GM18909 (cell line): ENCODE measurements at regions not wholly inside any gene's neighbourhood (a gene's known extent, or its start where the extent isn't known, plus 50 kb on each side); places are given as distances from the start of the nearest gene placed in this dataset.

Source experiments
- ATAC-seq: cut with Tn5 transposase; IDR thresholded peaks from one replicate; pipeline ENCODE4 v1.9.1; 2021; ENCODE audit warnings: mild to moderate bottlenecking; ENCODE audit not compliant: unreplicated experiment, poor library complexity

DNA sequence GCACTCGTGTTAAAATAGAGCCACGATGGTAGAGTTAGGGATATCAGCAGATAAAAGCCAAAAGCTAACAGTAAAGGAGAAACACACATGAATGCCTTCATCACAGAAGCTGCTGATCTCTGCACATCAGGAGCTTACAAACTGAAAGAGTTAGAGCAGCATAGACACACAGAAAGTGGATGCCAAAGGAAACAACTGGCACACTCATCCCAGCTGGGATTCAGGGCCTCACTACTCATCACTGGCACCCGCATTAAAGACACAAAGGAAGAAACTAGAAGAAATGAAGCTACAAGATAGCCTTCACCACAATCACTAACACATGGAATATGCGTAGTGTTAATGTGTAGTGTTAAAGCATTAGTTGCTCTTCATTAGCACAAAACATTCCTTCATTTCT lies 156.4 kb upstream of the TBL1X start:
- no peak for ATAC-seq

- no peak for ATAC-seq
These were observed 154.2 kb upstream of the TBL1X start for GRCh38 chrX:9310616-9311015.

DNA sequence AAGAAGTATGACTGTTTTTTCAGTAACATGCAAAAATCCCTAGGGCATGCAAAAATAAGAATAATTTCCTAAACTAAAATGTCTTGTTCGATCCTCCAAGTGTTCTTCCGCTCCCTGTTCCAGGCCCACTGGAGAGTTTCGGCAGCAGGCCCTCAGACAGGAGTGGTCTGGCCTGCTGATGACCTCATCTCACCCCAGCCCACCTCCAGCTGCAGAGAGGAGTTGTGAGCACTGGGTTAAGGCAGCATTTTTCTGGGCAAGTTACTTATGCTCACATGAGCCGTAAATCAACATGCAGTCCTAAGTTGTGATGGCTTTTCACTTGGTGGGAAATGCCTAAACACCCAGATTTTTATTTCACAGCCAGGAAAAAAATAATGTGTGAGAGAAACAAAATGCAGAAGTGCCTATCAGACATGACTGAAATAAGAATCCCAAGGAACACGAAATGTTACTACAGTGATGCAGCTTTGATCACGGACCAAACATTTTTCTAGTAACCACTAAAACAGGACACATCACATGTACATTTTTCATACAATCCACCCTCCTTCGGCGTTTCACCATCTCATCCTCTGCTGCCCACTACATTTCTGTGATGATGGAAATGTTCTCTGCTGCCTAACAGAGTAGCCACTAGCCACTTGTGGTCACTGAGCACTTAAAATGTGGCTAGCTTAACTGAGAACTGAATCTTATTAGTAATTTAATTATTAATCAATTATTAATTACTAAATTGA lies 153.3 kb upstream of the TBL1X start:
- no peak for ATAC-seq

DNA sequence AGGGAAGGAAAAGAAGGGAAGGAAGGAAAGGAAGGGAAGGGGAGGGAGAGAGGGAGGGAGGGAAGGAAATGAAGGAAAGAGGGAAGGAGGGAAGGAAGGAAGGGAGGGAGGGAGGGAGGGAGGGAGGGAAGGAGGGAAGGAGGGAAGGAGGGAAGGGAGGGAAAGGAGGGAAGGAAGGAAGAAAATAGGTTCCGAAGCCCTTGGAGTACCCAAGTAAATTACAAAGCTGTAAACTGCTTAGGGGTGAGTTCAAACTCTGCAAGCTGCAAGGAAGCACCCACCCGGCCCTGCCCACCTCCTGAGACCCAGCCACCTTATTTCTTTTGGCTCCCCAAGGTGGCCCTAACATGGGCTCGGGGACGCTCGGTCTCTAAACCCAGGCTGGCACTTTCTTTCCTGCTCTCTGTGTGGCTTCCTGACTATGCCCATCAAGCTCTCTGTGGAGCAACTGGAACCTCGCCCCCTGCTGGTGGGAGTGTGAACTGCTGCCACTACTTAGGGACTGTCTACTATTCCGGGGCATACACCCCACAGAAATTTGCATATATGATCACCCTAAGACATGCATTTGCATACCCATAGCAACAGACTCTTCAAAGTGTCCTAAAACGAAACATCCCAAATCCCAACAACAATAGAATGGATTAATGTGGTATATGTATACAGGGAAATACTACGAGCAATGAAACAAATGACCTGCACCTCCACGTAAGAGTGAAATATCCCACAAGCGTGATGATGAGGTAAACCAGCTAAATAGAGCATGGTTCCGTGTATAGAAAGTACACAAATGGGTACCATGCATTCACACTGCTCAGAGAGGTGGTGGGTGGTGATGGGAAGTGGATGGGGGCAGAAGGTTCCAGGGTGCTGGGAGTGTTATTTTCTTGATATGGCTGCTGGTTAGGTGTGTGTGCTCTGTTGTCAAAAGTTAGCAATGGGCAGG lies 151.7 kb upstream of the TBL1X start:
- ATAC-seq = no peak

DNA sequence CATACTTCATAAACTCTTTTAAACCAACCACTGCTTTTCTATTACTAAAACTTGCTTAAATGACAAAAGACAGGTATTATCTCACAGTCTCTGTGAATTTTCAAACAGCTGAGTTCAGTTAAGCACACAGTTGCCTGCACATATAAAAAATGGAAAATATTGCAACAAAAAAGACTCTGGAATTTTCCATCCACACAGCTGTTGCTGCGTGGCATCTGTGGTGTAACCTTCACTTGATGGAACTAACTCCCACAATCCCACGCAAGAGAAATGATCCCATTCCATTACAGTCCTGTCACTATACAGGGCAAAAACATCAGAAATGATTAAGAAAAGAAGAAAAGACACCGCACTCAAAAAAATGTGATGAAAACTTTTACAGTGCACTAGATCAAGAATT lies 149.8 kb upstream of the TBL1X start:
- no peak for ATAC-seq

GRCh38 chrX:9316096-9316495 lies 148.8 kb upstream of the TBL1X start:
- no peak for ATAC-seq

DNA sequence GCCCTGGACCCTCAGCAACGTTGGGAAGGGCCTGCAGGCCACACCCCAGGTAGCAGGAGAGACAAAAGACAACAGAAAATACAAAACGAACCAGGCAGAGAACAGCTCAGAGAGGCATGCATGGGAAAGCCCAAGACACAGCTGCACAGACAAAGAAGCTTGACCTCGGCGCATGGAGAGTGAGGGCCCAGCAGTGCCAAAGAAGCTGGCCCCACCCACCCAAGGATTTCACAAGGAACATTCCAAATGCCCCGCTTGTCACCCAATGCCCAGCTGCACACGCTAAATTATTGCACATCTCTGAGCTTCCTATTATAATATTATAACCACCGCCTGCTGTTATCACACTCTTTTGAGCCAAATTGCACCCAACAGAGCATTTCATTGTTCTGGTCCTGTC lies 147.7 kb upstream of the TBL1X start:
- no peak for ATAC-seq

GRCh38 chrX:9318213-9318612 lies 146.6 kb upstream of the TBL1X start:
- no peak for ATAC-seq

DNA sequence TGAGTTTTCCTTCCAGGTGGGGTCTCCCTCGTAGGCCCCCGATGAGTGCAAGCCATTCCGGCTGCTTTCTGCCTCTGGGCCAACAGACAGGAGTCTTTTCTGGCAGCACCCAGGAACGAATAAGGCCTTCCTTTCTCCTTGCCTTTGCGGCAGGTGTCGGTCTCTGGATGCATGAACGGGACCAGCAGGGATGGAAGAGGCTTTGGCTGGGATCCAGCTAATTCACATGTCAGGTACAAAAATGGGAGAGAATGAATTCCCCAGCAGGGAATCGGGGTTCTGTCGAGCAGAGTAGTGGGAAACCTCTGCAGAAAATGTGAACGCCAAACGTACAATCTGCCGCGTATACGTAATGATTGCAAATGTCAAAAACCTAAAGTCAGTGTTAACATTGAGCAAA lies 146.1 kb upstream of the TBL1X start:
- no peak for ATAC-seq

GRCh38 chrX:9320940-9321339 lies 143.9 kb upstream of the TBL1X start:
- ATAC-seq = no peak

DNA sequence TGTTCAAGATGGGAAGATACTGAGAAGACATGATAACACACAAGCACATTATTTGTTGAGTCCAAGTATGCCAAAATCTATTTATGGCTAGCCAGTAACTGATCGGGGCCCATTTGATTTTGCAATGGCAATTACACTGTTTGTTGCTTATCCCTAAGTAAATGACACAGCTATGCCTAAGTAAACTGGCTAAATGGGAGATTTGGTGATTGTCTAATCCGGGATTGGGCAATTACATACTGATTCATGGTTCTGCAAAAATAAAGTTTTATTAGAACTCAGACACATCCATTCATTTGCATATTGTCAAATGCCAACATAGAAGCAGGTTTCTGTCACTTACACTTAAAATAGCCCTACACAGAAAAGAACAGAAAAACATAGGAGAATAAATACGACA lies 140.2 kb upstream of the TBL1X start:
- no peak for ATAC-seq

DNA sequence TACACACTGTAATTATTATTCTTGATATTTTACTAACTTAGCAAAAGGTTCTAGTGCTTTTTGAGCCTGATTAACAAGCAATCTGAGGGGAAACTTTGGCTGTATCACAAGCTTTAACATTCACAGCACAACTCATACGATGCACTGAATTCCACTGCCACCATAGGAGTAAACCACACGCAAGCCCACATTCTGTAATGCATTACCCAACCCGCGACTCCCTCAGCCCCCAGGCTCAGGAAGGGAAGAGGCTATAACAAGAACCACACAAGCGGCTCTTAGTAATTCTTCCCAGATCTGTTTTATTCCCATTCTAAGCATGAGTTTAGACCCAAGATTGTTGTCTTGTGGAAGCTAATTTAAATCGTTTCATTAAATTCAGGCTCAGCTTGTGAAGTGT lies 138.5 kb upstream of the TBL1X start:
- ATAC-seq = no peak

GRCh38 chrX:9327086-9327746 lies 137.6 kb upstream of the TBL1X start:
- no peak for ATAC-seq

- no peak for ATAC-seq
These were observed 137.1 kb upstream of the TBL1X start for GRCh38 chrX:9327747-9328145.

- no peak for ATAC-seq
These were observed 135.8 kb upstream of the TBL1X start for GRCh38 chrX:9329056-9329455.

GRCh38 chrX:9330249-9330982 lies 134.4 kb upstream of the TBL1X start:
- ATAC-seq = no peak

- ATAC-seq = no peak
These were observed 130.8 kb upstream of the TBL1X start for GRCh38 chrX:9333873-9334560.

- no peak for ATAC-seq
These were observed 129.6 kb upstream of the TBL1X start for GRCh38 chrX:9335251-9335650.

DNA sequence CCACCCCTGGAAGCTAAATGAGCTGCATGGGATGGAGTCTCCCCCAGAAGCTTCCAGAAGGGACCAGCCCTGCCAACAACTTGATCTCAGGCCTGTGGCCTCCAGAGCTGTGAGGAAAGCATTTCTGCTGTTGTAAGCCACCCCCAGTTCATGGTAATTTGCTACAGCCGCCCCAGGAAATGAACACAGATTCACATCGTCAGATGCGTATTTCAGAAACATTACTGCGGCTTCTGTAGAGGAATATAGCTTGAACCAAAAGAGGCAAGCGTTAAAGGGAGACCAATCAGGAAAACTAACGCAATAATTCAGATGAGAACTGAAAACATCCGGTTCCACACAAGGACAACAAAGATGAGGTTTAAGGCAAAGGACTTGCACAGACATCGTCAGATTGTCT lies 128.4 kb upstream of the TBL1X start:
- no peak for ATAC-seq

- no peak for ATAC-seq
These were observed 127.8 kb upstream of the TBL1X start for GRCh38 chrX:9337046-9337445.
